Renal cortex interstitium (tissue), 11 donors: ENCODE measurements at regions not wholly inside any gene's neighbourhood (a gene's known extent, or its start where the extent isn't known, plus 50 kb on each side); places are given as distances from the start of the nearest gene placed in this dataset.
"Not testable (repeated sequence)": the region's sequence is repeated elsewhere in the genome, so short reads cannot be mapped to it uniquely, and the experiment has no call there.

Source experiments
- DNase-seq, 11 donors: peaks; one replicate each; pipeline ENCODE4 v3.0.0-alpha.2; 2013; ENCODE audit warnings: low read depth in 9 of 11, low spot score in 4 of 11; ENCODE audit errors: extremely low read depth in 1 of 11

DNA sequence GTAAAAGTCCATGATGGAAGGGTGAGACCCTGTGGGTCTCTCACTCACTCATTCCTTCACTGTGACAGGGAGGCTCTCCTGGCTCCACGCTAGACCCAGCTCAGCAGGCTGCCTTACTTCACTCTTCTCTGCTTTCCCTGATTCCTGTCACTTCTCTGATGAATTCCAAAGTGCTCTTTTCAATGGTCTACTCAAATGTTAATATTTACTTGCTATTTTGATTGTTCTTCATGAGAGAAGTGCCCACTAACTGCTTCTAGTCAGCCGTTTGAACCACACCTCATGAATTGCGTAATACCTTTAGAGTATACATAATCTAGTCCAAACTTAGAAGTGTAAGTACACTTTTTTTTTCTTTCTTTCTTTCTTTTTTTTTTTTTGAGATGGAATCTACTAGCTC is 1350.2 kb upstream of the RAG2 start:
- no peak for DNase-seq

DNA sequence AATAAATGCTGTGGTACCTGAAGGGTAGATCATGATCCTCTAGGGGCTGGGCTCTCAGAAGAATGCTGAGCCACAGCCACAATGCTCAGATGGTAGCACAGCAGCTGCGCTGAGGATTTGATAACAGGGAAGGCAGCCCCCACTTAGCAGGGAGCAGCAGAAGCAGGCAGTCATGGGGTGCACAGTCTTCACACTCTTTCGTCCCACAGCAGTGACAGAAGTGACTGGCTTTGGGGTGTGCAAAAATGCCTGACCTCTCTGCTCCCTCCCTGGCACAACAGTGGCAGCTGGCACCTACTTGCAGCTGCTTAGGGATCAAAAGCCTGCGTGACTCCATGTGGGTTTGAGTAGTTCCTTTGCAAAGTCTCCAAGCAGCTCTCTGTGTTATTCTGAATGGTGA is 1349.8 kb upstream of the RAG2 start:
- no peak for DNase-seq

DNA sequence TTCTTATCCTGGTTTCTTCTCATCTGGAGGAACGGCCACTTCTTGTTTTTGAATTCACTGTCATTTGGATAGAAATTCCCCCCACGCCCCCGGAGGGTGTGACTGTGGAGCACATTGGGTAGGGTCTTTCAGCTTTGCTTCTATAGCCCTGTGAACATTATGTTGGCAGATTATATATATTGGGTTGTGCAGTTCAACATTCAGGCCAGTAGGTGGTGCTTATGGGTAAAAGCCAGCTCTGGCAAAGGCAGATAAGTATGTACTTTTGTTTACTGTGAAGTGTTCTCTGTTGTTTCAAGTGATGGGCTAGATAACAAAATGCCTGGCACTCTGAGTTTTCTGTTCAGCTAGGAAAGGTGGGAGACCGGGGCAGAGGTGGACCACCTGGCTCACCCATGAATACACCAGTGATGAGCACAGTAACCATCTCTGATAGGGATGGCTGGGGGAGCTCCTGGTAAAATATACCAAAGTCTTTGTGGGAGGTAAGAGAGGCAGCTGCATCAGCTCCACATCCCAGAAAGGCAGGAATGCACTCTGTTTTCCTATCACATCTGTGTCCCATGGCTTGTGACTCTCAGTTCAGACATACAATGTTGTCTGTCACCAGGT is 1348.2 kb upstream of the RAG2 start:
- peak in 4 of 11 donors; percentile 4 to 7 (median 6) for DNase-seq

DNA sequence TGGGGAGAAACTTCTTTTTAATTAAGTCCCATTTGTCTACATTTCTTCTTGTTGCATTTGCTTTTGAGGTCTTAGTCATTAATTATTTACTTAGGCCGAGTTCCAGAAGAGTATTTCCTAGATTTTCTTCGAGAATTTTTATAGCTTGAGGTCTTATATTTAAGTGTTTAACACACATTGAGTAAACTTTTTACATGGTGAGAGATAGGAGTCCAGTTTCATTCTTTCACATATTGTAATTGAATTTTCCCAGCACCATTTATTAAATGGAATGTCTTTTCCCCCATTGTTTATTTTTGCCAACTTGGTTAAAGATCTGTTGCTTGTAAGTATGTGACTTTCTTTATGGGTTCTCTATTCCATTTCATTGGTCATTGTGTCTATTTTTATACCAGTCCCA is 1344.0 kb upstream of the RAG2 start:
- DNase-seq: no peak

DNA sequence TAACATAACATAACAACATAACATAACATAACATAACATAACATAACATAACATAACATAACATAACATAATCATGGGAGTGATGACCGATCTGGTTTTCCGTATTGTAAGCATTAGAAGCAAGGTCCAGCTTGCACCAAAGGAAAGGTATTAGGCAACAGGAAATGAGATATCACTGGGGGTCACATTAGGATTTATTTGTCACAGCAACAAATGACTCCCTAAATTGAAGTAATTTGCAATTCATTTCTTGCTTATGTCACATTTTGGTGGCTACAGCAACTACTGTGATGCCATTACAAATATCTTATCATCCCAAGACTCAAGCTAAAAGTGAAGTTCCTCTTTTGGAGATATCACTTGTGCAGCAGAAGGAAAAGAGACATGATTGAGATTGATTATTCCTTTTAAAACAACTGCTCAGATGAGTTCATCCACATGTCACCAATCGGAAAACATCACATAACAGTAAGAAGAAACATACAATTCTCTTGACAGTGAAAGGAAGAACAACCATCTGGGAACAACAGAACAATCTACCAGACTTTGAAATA is 1331.1 kb upstream of the RAG2 start:
- DNase-seq: no peak

DNA sequence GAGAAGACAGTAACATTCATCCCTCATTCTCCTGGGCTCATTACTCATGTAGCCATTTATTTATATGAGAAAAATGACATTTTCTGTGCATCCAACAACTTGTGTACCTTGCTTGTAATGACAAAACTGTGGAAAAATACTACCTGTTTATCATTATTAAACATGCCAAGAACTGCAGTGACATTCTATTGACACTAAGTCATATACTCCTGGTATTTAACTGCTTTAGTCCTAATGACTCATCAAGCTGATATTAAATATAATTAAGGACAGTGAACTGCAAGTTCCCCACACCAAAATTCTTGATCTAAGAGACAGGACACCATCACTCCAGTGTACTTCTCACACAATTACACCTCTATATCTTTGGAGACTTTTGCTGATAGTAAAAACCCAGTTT is 1328.7 kb upstream of the RAG2 start:
- DNase-seq: no peak

DNA sequence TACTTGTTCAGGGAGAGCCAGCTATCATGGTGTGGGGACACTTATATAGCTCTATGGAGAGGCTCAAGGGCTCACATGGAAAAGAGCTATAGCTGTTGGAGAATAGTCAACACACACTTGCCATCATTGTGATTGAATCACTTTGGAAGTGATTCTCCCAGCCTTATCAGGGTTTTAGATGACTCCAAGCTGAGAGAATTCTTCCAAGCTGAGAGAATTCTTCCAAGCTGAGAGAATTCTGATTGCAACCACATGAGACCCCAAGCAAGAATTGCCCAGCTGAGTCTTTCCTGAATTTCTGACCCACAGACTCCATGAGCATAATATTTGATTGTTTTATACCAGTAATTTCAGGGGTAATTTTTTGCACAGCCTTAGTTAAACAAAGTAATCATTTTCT is 1318.3 kb upstream of the RAG2 start:
- no peak for DNase-seq

DNA sequence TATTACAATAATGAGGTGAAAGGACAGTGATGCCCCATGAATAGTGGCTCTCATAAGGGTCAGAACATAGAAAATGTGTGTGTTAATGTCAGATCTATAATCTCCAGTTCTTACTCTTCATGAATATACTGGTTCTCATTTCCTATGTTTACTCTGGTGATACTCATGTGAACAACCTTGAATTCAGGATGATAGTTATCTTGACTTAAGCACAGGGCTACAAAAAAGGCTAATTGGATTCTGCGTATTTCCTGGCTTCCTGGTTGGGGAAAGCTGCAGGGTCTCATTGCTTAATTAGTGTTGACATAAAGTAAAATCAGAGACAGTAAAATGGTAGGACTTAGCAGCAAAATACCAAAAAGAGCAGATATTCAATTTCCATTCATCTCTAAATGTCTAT is 1316.8 kb upstream of the RAG2 start:
- DNase-seq: no peak

DNA sequence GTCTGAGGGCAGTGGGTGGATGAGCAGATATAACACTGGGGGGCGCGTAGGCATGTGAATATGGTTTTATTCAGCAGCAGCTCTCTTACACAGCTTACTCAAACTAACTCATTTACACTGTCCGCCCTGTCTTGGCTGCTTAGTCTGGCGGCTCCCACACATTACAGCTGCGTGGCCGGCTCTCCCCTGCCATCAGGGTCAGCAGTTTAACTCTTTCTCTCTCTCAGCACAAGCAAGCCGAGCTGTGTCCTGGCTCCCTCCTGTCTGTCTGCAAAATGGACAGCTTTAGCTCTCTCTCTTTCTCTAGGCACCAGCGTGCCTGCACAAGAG is 1310.1 kb upstream of the RAG2 start:
- DNase-seq: peak in 8 of 11 donors; percentile 3 to 15 (median 5)

DNA sequence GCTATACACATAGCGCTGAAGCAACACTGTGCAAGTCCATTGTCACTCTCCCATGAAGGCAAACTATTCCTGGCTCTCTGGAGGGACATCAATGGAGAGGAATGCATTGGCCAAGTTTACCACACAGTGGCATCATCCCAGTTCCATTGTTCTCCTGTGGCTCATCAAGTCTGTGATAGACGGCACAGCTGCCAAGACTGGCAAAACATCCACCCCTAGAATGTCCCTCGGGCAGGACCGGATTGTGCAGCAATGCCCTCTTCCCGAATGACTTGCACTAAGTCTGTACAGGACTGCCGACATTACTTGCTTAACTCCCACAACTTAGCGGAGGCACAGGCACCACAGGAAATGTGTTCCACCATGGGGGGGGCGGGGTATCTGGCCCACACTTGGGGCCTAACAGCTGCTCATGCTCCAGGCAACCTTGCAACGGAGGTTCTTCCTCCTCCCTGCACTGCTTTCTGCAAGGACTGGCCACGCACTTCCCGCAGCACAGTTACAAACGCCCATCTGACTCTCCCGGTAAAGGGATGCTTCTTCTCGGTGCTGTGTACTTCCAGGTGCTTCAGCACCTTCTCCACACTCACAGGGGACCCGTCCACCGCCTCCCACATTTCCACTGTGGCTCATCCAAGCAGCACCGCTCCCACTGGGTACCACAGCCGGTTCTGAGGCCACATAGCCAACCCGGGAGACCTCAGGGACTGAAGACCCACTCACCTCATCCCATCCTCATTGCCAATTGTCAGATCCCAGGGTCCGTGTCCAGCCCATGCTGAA is 1309.6 kb upstream of the RAG2 start:
- no peak for DNase-seq

DNA sequence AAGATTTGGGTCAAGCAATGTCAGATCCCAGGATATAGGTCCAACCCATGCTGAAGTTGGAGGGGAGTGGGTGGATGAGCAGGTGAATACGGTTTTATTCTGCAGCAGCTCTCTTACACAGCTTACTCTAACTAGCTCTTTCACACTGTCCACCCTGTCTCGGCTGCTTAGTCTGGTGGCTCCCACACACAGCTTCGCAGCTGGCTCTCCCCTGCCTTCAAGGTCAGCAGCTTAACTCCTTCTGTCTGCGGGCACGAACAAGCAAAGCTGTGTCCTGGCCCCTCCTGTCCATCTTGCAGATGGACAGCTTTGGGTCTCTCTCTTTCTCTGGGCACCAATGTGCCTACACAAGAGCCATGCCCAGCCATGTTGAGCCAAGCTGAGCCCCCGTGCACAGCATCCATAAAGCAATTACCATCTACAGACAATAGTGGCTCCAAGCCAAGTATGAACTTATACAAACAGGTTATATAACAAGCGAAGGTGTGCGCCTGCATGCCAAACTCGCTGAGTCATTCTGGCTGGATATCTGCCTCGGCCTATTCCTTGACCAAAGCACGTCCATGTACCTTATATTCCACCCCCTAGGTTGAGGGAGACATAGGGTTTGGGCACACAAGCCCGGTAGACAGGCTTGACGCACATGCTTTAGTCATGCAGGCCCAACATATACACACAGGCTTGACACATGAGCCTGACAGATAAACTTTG is 1307.8 kb upstream of the RAG2 start:
- DNase-seq: no peak

DNA sequence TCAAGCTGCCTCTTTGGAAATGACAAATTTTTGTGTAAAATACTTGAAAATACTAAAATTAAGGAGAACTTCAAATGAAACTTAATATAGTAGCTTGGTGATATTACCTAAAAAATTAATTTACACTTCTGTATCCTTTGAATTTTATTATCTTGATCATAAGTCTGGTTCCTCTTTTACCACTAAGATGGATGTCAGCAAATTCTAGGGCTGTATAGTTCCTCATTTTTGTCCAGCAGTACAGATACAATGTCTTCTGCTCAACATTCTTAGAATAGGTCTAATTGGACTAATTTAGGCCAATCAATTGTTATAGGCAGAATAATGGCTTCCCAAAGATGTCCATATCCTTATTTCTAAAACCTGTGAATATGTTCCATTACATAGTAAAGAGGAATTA is 1298.0 kb upstream of the RAG2 start:
- DNase-seq: no peak

DNA sequence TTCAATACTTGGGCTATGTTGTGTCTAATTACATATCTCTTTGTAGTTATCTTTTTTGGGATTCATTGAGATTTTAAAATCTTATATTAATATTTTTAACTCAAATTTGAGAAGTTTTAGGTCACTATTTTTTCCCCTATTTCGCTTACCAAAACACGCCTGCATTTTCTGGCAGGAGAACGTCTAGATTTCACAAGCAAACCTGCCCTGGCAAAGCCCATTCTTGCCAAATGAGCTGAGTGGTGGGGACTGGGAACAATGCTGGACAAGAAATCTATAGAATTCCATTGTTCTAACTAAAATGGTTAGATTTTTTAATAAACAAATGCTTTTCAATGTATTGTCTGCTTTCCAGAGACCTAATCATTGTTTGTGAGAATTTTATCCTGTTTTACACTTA is 1283.7 kb upstream of the RAG2 start:
- DNase-seq: no peak

DNA sequence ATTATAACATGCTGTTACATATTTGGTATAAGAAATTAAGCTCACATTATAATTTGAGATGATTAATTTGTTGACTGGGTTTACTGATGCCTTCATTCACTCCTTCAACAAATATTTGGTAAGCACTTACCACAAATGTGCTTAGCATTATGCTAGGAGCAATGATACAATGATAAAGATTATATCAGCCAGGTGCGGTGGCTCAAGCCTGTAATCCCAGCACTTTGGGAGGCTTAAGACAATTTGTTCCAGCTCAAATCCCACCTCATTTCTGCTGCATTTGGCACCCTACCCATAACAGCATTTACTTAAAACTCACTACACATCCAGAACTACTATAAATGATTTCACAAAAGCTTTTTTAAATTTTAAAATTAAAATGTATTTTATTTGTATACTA is 1263.6 kb upstream of the RAG2 start:
- DNase-seq: no peak

DNA sequence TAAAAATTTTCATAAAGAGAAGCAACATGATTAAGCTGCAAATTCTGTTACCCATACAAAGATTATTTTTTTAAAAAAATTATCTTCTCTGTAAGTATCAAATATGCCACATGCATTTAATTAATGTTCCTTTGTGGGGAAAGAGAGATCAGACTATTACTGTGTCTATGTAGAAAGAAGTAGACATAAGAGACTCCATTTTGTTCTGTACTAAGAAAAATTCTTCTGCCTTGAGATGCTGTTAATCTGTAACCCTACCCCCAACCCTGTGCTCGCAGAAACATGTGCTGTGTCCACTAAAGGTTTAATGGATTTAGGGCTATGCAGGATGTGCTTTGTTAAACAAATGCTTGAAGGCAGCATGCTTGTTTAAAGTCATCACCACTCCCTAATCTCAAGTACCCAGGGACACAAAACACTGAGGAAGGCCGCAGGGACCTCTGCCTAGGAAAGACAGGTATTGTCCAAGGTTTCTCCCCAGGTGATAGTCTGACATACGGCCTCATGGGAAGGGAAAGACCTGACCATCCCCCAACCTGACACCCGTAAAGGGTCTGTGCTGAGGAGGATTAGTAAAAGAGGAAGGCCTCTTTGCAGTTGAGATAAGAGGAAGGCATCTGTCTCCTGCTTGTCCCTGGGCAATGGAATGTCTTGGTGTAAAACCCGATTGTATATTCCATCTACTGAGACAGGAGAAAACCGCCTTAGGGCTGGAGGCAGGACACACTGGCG is 1260.9 kb upstream of the RAG2 start:
- not testable (repeated sequence) for DNase-seq

DNA sequence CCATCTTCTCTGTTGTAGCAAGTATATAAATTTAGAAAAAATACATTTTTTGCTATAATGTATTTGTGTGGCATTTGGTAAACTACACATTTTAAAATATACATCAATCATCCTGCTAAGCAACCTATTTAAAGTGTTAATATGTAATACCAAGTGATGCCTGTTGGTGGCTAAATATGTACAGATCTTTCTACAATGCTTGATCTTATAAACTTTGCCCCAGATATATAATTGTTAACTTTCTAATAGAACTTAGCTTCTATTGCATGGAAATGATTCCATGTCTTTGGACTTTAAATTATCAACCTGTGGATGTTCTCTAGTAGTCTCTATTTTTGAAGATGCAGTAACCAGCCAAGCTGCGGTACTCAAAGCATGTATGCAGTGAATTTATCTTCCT is 1260.4 kb upstream of the RAG2 start:
- no peak for DNase-seq

DNA sequence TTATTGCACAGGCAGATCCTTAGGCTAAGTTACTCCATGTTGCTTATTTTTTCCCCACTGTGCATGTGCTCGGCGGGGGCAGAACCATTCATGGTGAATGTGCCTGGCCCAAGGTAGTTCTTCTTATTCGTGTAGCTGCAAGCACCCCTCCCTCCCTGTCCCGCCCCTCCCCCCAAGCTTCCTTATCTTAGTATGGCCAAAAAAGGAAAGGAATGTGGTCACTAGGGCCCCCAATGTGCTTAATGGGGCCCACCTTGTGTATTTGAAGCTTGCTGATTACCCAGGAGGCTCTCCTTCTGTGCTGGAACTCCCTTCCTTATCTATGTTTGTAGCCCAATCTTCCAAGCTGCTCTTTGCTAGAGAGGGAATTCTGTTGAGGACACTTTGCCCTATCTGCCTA is 1259.7 kb upstream of the RAG2 start:
- DNase-seq: no peak

DNA sequence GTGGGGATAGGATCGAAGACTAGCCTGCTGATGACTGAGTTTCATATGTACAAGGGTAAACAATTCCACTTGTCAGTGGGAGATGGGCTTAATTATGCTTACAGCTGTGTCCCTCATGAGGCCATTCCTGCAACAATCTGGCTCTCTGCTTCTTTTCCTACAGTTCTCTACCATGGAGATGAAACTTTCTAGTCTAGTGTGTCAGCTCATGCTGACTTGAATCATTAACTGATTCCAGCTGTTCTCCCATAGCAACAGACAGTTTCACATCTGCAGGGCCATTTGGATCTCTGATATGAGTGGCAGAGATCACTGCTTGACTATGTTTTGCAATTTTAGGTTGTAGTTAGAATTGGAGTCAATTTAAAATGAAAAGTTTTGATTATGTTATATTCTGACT is 1251.7 kb upstream of the RAG2 start:
- peak in 1 of 11 donors; percentile 6 for DNase-seq

DNA sequence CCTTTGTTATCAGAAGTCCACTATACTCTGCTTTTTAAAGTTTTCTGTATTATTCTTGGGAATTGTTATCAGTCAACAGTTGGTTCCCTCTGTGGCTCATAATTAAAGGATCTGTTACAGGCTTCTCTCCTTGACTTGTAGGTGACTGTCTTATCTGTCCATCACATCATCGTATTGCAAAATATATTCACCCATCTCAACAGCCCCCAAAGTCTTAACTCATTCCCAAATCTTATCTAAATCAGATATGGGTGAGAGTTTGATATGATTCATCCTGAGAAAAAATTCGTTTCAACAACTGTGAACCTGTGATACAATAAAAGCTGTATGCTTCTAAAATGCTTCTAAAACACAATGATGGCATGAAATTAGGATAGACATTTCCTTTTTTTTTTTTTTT is 1245.6 kb upstream of the RAG2 start:
- no peak for DNase-seq

DNA sequence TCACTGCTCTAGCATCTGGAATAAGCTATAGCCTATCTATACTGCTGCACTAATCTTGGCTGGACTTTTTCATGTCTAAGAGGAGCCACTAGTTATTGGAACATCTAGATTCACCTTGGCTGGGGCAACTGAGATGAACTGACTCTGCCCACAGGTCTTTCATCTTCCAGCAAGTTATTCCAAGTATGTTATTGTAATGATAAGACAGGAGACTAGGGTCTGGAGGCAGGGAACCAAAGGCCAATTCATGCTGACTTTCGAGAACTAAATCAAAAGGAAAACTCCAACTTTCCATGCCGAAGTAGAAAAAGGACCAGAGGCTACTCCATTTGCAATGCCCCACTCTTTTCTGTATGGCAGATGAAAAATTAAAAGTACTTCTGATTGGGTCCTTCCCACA is 1243.0 kb upstream of the RAG2 start:
- DNase-seq: no peak
